Thoracic aorta (tissue), 2 donors: ENCODE measurements at regions not wholly inside any gene's neighbourhood (a gene's known extent, or its start where the extent isn't known, plus 50 kb on each side); places are given as distances from the start of the nearest gene placed in this dataset.

Experiments
- ATAC-seq: fragments of 150-250 bp; one replicate; pipeline ENCODE4 v1.8.0; 2017; ENCODE audit warnings: low read depth; ENCODE audit not compliant: insufficient number of reproducible peaks, low FRiP score
- DNase-seq: peaks from one replicate; pipeline ENCODE4 v3.0.0-alpha.2; 2020; ENCODE audit warnings: low spot score
- H3K27ac ChIP-seq, 2 donors: fragments of 200-600 bp; sonication (generic); 1 replicate in 1 of 2; 2 replicates in 1 of 2; pipeline ENCODE4 v1.5.1; 2016; ENCODE audit warnings: mild to moderate bottlenecking in 2 of 2, moderate library complexity in 2 of 2
- H3K27me3 ChIP-seq: fragments of 200-600 bp; sonication (generic); replicated peaks from 2 replicates; pipeline ENCODE4 v1.6.0; 2016; ENCODE audit warnings: mild to moderate bottlenecking; ENCODE audit not compliant: insufficient read depth
- H3K36me3 ChIP-seq: fragments of 200-600 bp; sonication (generic); one replicate; pipeline ENCODE4 v1.5.1; 2016
- H3K4me1 ChIP-seq, 2 donors: fragments of 200-600 bp; sonication (generic); 1 replicate in 1 of 2; 2 replicates in 1 of 2; pipeline versions ENCODE4 v1.5.1 to v1.6.0; 2016; ENCODE audit warnings: low read depth in 2 of 2, mild to moderate bottlenecking in 1 of 2; ENCODE audit not compliant: control insufficient read depth in 1 of 2
- H3K4me3 ChIP-seq: fragments of 200-600 bp; sonication (generic); 2 replicates; pipeline ENCODE4 v1.5.1; 2016; ENCODE audit warnings: mild to moderate bottlenecking
- H3K9me3 ChIP-seq: fragments of 200-600 bp; sonication (generic); 2 replicates; pipeline ENCODE4 v1.5.1; 2016
- TF ChIP-seq, protein P1 (sequence below): fragments of 200-600 bp; sonication (generic); IDR thresholded peaks from one replicate; pipeline ENCODE4 v1.5.1; 2019; ENCODE audit warnings: antibody characterized with exemption

DNA sequence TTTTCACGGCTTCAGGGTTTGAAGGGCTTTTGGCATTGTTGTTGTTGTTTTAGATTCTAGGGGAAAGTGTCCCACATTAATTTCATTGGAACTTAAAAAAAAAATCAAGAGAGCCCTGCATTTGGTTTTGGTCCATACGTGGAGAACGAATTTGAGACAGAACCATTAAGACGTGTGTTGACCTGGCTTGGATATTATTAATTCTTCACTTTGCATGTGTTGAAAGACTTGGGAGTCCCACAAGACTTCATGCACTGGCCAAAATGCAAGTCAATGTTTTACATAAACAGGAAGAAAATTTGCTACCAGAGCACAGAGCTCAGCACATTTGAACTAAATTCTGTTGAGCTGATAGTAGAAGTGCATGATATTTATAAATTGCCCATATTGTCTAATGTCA is 761.2 kb upstream of the ACVR2A start:
- Histone ChIP-seq H3K27ac (no peak overlapping the region), H3K36me3 (no peaks in the 10 kb centered on the region), H3K4me1 (no peaks in the 10 kb centered on the region), H3K27me3 (no peaks in the 10 kb centered on the region), H3K9me3 (no peaks in the 10 kb centered on the region), H3K4me3 (no peak overlapping the region)
- ATAC-seq (no peak), DNase-seq (no peak)
- TF ChIP-seq, protein P1, sequence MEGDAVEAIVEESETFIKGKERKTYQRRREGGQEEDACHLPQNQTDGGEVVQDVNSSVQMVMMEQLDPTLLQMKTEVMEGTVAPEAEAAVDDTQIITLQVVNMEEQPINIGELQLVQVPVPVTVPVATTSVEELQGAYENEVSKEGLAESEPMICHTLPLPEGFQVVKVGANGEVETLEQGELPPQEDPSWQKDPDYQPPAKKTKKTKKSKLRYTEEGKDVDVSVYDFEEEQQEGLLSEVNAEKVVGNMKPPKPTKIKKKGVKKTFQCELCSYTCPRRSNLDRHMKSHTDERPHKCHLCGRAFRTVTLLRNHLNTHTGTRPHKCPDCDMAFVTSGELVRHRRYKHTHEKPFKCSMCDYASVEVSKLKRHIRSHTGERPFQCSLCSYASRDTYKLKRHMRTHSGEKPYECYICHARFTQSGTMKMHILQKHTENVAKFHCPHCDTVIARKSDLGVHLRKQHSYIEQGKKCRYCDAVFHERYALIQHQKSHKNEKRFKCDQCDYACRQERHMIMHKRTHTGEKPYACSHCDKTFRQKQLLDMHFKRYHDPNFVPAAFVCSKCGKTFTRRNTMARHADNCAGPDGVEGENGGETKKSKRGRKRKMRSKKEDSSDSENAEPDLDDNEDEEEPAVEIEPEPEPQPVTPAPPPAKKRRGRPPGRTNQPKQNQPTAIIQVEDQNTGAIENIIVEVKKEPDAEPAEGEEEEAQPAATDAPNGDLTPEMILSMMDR = no peak

DNA sequence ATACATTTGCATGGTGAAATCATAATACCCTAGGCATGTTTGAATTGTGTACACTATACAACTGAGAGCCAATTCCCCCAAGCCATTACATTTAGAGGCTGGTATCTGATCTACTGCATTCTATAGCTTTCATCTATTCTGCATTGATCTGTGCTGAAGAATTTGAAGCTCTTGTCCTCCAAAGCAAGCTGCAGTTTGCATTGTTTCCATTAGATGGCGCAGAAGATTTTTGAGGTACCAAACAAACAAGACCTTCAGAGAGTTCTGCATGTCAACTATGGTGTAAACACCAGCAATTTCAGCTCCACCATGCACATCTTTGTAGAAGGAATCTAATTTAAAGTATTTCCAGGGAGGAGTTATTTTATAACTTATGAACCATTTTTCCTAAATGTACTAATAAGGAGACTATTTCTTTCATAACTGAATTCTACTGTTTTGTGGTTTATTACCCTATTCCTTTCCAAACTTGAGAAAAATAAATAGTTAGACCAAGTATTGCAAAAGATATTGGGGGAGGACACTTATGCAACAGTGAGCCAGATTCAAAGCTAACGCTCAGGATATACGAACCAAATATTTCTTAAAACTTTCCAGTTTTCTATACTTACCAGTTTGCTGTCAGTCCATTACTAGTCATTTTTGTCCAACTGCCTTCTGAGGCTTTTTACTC is 761.8 kb upstream of the ACVR2A start:
- ATAC-seq = no peak
- TF ChIP-seq, protein P1 = peak; percentile 47
- no peaks in the 10 kb centered on the region for H3K4me1 ChIP-seq
- H3K36me3 ChIP-seq = no peaks in the 10 kb centered on the region
- no peaks in the 10 kb centered on the region for H3K27me3 ChIP-seq
- no peak for DNase-seq
- H3K27ac ChIP-seq = no peak overlapping the region
- no peaks in the 10 kb centered on the region for H3K9me3 ChIP-seq
- no peak overlapping the region for H3K4me3 ChIP-seq

DNA sequence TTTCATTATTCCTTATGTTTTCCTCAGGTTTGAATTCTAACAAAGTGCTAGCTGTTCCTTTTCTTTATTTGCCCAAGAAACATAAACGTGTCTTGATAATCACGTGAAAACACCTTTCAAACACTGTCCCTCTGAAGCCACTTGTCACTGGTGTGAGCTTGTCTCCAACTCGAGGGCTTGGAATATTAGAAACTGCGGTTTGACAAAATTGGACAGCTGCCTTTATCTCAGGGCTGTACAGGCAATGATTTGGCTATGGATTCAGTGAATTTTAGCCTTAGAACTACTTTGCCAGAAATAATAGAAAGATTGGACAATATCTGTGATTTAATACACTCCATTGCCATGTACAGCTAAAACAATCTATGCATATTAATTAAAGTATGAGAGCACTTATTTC is 763.0 kb upstream of the ACVR2A start:
- H3K27ac ChIP-seq = no peak overlapping the region
- no peak overlapping the region for H3K4me3 ChIP-seq
- TF ChIP-seq, protein P1 = no peak
- no peak for DNase-seq
- no peak for ATAC-seq
- no peaks in the 10 kb centered on the region for H3K27me3 ChIP-seq
- H3K36me3 ChIP-seq = no peaks in the 10 kb centered on the region
- H3K9me3 ChIP-seq = no peaks in the 10 kb centered on the region
- no peaks in the 10 kb centered on the region for H3K4me1 ChIP-seq

DNA sequence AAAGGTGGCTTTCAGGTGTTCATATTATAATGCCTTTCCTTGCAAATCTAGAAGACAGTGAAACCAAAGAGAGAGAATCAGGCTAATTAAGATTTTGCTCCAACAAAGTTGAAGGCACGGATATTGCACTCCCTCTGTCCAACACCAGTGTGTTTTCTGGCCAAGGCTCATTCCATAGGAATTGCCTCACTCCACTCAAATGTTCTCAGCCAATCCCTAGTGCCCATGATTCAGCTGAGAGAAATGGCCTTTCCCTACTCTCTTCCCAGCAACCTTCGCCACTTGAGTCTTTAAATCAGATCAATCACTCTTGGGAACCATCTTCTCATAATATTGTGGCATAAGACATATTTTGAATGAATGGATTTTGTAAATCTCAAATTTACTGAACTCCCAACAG is 768.2 kb upstream of the ACVR2A start:
- Histone ChIP-seq H3K4me1 (no peaks in the 10 kb centered on the region), H3K36me3 (no peaks in the 10 kb centered on the region), H3K27ac (no peak overlapping the region), H3K27me3 (no peaks in the 10 kb centered on the region), H3K9me3 (no peaks in the 10 kb centered on the region), H3K4me3 (no peak overlapping the region)
- ATAC-seq (no peak), DNase-seq (no peak)
- TF ChIP-seq, protein P1 = no peak

DNA sequence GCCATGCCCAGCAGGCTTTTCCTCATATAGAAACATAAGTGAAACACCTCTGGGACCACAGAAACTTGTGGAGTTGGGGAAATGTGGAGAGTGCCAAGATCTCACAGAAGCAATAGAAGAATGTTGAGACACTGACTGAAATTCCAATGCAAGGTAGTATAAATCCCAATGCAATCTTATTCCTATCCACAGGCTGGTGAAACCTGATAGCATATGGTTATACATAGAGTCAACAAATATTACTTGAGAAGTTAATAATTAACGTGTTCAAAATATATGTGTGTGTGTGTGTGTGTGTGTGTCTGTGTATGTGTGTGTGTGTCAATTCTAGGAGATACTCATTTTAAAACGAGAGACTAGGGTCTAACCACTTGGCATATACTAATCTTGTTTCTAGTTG is 776.8 kb upstream of the ACVR2A start:
- Histone ChIP-seq H3K9me3 (no peaks in the 10 kb centered on the region), H3K27ac (no peak overlapping the region), H3K27me3 (no peaks in the 10 kb centered on the region), H3K36me3 (no peaks in the 10 kb centered on the region), H3K4me3 (no peak overlapping the region), H3K4me1 (no peaks in the 10 kb centered on the region)
- TF ChIP-seq, protein P1 = no peak
- DNase-seq = no peak
- no peak for ATAC-seq
